CD4-positive, alpha-beta T cell treated with Interleukin-10 for 1 hour (primary cell): ENCODE measurements at regions not wholly inside any gene's neighbourhood (a gene's known extent, or its start where the extent isn't known, plus 50 kb on each side); places are given as distances from the start of the nearest gene placed in this dataset.
"Not testable (repeated sequence)": the region's sequence is repeated elsewhere in the genome, so short reads cannot be mapped to it uniquely, and the experiment has no call there.

Experiments used
- DNase-seq: peaks from one replicate; pipeline ENCODE4 v3.0.0-alpha.2; 2020

- no peak for DNase-seq
Observed at GRCh38 chr6:14468647-14469321, 351.2 kb downstream of the CD83 start.

DNA sequence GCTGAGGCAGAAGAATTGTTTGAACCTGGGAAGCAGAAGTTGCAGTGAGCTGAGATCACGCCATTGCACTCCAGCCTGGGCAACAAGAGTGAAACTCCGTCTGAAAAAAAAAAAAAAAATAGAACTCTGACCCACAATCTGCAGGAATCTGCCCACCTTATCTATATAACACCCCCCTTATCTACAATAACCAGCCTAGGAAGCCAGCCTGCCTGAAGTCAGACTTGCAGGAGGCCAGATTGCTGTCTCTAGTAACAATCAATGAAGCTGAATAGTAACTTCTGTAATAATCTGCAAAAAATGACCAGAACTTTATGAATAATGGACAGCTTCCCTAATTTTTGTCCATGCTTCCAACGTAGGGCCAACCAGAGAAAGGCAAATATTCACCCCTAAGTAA lies 352.5 kb downstream of the CD83 start:
- no peak for DNase-seq

DNA sequence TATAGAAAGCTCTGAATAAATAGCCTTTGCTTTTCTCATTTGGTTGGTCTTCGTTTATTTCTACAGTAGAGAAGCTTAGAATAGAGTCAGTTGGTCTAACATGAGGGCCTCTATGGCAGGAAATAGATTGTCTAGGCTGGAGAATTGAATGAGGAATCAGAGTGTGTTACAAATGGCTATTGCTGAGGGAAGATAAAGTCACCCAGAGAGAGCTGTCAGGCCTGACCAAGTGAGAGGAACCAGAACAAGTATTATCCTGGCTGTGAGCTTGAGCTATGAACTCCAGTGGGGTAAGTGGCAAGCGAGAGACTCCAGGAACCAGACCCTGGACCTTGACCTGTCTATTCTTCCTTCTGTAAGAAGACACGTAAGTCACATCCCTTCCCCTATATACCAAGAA lies 353.1 kb downstream of the CD83 start:
- no peak for DNase-seq

- no peak for DNase-seq
Observed at GRCh38 chr6:14472255-14472985, 354.8 kb downstream of the CD83 start.

DNA sequence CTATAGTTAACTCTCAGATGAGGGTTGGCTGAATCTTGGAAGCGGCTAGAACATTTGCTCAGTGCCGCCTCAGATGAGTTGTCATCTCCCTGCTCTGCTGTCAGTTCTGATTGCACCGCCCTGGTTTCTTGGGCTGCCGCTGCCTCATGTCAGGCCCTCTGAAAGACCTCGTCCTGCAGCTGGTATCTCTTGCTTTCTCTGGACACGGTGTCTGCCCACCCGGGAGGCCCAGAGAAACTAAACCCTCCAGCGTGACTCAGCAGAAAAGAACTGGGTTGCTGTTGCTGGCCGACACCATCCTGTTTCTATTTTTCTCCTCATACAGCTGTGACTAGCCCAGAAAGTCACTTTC lies 355.4 kb downstream of the CD83 start:
- DNase-seq = no peak

GRCh38 chr6:14474816-14475215 lies 357.2 kb downstream of the CD83 start:
- no peak for DNase-seq

- no peak for DNase-seq
Observed at GRCh38 chr6:14475306-14475705, 357.7 kb downstream of the CD83 start.

- DNase-seq = no peak
Observed at GRCh38 chr6:14476793-14477531, 359.4 kb downstream of the CD83 start.

- no peak for DNase-seq
Observed at GRCh38 chr6:14477559-14477958, 360.0 kb downstream of the CD83 start.

DNA sequence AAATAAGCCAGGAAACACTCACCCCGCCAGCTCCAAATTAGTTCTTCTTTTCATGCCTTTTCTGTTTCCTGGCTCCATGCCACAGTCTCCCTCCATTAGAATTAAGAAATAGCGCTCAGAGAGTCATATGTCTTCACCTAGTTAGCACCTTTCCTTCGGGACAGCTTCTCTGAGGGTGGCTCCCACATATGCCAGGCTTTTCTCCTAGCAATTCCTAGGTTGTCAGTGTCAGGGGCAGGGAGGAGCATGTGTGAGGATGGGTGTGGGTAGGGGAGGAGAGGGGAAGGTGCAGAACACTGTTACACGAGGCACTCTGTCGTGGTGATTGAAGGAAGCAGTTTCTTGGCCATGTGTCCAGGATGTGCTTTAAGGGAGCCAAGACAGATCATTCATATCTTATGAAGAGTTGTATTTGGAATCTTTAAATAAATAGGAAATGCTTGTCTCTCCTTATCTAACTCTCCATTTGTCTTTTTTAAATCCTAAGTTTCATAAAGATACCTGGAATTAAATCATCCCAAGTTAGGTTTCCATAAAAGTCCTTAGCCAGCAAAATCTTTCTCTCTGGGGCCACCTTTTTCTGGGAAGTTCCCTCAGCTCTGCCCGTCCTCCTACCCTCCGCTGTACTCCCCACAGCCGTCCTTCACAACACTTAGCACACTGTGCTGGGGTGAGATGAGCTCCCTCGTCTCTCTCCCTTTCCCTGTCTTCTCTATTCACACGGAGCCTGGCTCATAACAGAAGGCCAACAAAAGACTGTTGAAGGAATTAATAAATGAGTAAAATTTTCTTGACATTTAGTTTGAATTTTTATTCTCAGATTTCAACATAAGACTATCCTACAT lies 361.0 kb downstream of the CD83 start:
- no peak for DNase-seq

DNA sequence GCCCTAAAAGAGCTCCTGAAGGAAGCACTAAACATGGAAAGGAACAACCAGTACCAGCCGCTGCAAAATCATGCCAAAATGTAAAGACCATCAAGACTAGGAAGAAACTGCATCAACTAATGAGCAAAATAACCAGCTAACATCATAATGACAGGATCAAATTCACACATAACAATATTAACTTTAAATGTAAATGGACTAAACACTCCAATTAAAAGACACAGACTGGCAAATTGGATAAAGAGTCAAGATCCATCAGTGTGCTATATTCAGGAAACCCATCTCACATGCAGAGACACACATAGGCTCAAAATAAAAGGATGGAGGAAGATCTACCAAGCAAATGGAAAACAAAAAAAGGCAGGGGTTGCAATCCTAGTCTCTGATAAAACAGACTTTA lies 364.4 kb downstream of the CD83 start:
- not testable (repeated sequence) for DNase-seq

DNA sequence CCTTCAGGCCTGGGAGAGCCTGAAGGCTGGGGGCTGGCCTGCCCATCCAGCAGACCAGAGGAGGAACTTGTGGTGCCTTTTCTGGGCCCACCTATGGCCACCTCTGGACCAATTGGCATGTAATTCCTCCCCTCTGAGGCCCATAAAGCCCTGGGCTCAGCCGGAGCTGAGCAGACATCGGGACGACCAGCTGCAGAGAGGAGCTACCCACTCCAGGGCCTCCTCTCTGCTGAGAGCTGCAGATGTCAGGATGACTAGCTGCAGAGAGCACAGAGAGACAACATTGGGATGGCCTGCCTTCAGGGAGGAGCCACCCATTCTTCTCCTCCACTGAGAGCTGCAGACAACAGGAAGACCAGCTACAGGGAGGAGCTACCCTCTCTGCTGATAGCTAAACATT lies 370.1 kb downstream of the CD83 start:
- no peak for DNase-seq

DNA sequence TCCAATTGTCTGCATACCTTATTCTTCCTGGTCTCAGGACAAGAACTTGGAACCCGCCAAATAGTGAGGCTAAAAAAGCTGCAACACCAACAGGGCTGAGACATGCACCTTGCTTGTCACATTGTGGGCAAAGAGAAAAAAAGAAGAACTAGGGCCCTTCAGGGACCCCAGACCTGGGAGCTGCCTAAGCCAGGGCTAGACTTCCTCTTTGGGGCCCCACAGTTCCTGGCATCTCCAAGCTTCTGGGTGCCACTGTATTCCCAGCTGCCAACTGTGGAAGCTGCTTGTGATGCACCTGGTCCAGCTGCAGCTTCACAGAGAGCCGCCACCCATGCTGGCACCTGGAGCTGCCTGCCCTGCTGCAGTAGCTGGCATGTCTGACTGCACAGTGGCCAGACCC lies 370.6 kb downstream of the CD83 start:
- DNase-seq = no peak

GRCh38 chr6:14489445-14489844 lies 371.9 kb downstream of the CD83 start:
- DNase-seq = no peak

GRCh38 chr6:14498748-14499147 lies 381.2 kb downstream of the CD83 start:
- no peak for DNase-seq

DNA sequence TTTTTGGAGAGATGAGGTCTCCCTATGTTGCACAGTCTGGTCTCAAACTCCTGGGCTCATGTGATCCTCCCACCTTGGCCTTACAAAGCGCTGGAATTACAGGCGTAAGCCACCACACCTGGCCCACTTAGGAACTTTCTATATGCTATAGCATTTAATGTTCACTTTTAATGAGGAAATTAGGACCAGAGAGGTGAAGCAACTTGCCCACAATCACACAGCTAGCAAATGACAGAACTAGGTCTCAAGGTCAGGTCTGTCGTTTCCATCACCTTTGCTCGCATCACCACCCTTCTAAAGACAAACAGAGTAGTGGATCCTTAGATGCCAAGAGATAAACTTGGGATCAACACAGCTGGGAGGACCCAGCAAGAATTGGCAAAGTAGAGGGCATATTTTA lies 381.7 kb downstream of the CD83 start:
- DNase-seq = no peak

DNA sequence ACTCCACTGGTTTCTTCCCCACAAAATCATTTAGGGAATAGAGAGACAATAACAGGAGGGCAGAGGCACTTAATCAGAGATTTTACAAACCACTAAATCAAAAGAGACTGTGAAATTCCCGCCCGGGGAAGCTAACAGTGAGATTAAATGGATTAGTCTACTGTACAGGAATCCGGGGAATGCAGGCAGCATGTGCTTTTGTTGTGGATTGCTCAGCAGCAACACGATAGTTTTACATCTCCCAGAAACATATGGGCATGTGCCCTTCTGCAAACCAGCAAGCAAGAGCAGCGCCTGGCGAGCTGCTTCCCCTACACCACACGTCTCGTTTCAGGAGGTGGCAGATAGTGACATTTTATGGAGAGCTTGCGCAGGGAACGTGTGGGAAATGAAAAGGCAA lies 382.3 kb downstream of the CD83 start:
- no peak for DNase-seq

DNA sequence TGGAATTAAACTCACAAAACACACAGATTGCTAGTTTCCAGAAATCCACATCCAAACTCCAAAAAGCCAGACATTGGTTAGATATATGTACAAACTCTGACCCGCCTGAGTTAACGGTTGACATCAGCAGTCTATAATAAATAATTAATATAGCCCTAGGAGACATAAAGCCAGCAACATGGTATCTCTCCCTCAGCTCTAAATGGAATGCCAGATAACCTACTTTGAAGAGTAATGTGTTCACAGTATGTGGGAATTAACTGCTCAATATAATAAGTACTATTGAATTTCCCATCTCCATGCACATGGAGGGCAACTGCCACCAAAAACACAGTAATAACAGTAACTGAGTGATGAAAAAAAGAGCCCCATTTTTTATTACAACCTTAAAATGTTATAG lies 383.2 kb downstream of the CD83 start:
- no peak for DNase-seq

- DNase-seq = no peak
Observed at GRCh38 chr6:14501240-14501639, 383.7 kb downstream of the CD83 start.

DNA sequence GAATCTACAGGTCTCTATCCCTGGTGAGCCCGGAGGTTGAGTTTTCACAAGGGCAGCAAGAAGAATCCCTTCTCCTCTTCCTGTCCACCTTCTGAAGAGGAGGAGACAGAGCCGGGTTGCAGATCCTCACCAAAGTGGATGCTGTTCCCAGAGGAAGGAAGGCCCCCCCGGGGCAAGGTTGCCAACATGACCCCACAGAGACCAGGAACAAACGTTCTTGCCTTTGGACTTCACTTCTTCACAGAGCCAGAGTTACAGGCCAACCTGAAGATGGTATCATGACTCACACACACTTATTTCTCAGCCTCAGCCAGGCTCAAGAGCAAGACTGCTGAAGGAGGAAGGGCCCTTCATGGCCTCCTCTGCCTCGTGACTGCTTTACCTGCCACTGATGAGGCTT lies 384.3 kb downstream of the CD83 start:
- no peak for DNase-seq

- no peak for DNase-seq
Observed at GRCh38 chr6:14502551-14502950, 385.0 kb downstream of the CD83 start.

DNA sequence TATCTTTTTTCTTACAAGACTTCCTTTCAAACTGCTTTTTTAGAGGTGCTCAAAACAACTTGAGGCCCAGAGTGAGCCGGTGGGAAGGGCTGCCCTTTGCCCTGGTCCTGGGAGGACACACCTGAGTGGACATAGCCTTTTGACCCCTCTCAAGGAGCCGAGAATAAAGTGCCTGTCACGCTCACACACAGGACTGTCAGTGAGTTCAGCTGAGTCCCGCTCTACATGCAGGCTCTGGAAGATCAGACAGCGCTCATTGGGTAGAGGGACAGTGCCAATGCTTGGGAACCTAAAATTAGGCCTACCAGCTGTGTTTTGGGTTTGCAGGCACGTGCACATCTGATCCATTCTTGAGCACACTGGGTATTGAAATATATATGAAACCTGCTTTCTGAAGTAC lies 387.8 kb downstream of the CD83 start:
- no peak for DNase-seq

GRCh38 chr6:14506656-14507246 lies 389.2 kb downstream of the CD83 start:
- DNase-seq = no peak
